ENCODE measurements at regions not wholly inside any gene's neighbourhood (a gene's known extent, or its start where the extent isn't known, plus 50 kb on each side); places are given as distances from the start of the nearest gene placed in this dataset.
"Not testable (repeated sequence)": the region's sequence is repeated elsewhere in the genome, so short reads cannot be mapped to it uniquely, and the experiment has no call there.

DNA sequence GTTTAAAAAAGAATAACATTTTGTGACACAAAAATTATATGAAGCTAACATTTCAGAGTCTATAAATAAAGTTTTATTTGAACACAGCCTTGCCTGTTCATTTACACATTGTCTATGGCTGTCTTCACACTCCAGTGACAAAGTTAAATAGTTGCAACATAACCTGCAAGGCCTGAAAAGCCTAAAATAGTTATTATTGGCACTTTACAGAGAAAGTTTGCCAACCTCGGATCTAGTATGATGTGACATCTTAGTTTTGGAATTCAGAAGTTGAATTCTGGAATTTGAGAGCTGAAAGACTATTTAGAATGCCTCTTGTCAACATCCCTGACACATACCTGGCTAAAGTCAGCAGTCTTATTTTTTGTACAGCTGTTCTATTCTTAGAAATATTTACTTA lies 68.3 kb downstream of the DYRK2 start:
- DNase-seq = no peak

DNA sequence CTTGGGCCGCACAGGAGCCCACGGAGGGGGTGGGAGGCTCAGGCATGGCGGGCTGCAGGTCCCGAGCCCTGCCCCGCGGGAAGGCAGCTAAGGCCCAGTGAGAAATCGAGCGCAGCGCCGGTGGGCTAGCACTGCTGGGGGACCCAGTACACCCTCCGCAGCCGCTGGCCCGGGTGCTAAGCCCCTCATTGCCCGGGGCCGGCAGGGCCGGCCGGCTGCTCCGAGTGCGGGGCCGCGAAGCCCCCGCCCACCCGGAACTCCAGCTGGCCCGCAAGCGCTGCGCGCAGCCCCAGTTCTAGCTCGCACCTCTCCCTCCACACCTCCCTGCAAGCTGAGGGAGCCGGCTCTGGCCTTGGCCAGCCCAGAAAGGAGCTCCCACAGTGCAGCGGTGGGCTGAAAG lies 70.8 kb downstream of the DYRK2 start:
- DNase-seq = not testable (repeated sequence)

DNA sequence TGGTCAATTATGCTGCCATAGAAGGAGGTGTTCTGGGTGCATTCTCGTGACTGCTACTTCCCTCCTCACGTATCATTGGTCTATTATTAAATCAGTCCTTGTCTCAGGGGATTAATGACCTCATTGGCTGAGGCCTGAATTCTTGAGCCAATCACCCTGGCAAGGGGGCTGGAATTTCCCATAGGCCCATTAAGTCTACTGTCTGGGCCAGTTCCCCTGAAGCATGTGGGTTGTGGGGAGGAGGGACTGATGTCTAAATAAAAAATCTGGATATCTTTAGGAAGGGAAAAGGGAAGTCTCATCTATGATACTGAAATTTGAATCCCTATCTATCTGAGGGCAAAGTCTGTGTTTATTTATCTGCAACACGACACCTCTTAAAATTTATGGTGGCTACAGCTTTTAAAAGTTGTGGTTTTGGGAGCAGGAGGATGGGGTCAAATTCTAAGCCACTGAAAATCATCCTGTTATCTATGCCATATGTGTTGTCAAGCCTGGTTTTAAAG lies 71.9 kb downstream of the DYRK2 start:
- no peak for DNase-seq

DNA sequence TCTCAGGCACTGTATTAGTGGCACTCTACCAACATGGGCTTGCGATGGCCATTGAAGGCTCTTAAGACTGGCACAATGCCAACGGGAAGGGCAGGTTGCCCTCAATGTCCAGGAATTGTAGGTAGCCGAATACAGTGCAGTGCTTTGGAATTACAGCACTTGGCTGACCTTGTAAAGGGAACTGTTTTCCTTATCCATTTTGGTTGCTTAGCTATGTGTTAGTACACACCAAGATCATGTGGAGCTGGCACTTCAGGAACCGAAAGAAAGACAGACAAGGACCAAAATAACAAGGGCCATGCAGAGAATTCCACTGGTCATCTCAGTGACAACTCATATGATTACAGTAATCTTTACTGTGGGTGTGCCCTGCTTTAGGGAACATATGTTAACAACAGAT lies 72.7 kb downstream of the DYRK2 start:
- no peak for DNase-seq

DNA sequence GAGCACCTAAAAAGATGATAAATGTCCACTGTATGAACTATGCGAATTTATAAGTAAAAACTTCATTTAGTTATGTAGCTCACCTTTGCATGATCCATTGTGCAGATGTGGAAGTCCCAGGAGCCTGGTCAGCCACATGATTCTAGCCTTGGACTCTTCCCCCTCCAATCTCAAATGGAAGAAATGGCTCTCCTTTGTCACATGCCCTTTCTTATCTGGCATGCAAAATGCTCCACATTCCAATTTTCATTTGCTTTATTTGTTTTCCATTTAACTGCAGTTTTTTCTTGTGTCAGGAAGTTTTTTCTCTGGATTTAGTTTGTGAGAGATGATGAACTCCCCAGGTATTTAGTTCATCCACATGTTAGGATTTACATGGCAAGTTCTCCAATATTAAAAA lies 73.8 kb downstream of the DYRK2 start:
- DNase-seq = no peak

DNA sequence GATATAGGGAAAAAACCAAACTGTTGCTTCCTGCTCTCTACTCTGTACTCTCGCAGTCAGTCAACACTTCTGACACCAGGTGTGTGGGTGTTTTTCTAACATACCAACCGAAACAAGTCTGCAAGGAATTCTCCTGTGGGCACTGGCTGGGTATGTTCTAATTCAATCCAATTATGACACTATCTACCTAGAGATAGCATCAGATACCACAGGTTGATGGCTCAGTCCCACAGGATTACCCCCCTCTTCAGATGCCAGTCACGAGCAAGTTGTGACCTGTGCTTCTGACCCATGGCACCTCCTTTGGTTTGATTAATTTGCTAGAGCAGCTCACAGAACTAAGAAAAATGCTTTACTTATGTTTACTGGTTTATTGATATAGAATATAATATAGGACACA lies 78.3 kb downstream of the DYRK2 start:
- no peak for DNase-seq

DNA sequence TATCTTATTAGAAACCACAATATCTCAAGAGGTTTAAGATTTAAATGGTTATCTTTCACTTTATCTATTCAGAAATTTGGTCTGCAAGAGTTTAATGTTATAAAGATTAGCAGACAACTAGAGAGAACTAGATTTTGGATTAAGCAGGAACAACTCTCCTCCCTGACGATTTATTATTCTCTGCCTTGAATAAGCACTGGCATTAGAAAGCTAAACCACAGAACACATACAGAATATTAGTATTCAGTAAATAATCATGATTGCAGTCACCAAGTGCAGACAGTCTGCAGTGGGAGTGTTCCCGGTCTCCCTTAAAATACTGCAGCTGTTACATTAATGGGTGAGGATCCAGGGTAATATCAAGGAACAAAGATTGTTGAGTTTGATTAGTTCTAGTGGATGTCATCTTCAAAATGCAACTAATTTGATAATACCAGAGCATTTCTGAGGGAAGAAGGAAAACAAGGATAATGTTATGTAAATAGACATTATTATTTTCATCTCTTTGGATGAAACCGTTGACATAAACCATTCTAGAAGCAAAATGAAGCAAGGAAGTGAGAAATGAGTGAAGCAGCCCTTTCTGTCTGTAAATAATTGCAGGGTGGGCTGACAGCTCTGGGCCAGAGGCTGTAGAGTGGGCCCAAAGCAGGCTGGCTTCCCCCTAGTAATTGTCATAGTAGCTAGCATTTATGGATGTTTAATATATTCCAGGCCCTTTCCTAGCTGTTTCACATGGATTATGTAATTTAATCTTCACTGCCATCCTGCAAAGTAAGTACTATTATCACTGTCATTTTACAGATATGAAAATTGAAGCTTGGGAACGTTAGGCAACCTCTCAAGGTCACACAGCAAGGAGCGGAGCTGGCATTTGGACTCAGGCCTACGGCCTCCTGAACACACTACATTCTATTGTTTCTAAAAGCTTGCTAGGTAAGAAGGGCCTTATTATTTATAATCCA lies 79.4 kb downstream of the DYRK2 start:
- no peak for DNase-seq

DNA sequence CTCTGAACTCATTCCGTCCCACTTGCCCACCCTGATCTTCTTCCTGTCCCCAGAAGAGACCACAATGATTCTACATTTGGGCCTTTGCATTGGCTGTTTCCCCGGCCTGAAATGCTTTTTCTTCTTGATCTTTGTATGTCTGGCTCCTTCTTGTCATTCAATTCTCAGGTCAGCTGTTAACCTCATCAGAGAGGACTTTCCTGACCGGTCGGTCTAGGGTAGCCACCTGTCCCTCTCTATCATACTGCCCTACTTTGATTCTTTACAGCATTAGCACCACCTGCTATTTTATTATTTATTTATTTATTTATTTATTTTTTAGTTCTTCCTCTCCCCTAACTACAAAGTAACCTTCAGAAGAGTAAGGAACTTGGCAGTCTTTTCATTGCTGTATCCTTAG lies 84.3 kb downstream of the DYRK2 start:
- DNase-seq = no peak

DNA sequence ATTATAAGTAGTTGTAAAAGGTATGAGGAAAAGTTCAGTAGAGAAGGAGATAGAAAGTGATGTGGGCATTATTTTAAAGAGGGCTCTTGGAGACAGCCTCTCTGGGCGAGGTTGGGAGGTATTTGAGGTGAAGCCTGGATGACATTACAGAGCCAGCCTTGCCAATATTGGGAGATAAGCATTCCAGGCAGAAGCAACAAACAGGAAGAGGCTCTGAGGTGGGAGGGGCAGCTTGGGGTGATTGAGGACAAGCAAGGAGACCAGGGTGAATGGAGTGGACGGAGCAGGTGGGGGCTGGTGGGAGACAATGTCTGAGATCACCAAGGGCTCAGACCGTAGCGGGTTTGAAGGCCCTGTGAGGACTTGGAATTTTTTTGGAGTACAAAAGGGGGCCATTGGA lies 87.3 kb downstream of the DYRK2 start:
- DNase-seq = no peak

DNA sequence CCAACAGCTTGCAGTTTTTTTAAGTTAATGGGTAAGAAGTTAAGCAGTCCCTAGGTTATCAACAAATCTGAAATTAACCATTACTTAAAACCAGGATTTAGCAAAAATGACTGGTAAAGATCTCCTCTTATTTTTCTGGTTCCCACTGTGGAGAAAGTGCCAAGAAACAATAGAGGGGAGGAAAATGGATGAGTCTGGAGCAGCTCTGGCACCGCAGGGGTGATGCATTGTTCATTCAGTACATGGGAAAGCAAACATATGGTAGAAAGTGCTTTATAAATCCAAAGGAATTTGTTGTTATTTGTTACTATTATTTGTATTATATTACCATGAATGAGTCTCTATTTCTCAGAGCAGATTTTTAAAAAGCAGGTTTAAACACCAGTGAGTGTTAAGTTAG lies 92.2 kb downstream of the DYRK2 start:
- DNase-seq = no peak

DNA sequence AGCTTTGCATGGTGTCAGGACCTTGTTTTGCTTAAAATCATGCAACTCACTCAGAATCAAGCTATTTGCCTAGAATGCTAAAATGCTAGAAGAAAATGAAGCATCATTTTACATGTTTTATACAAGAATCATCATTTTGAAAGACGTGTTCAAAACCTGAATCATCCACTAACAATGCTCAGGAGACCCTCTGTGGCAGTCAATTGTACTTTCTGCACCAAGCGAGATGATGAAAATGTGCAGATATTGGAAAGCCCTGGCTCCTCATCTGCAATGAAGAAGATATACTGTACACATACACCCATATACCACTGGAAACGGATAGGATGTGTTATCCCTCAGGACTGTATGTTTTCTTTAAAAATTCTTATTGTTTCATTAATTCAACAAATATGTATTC lies 92.7 kb downstream of the DYRK2 start:
- DNase-seq = no peak

DNA sequence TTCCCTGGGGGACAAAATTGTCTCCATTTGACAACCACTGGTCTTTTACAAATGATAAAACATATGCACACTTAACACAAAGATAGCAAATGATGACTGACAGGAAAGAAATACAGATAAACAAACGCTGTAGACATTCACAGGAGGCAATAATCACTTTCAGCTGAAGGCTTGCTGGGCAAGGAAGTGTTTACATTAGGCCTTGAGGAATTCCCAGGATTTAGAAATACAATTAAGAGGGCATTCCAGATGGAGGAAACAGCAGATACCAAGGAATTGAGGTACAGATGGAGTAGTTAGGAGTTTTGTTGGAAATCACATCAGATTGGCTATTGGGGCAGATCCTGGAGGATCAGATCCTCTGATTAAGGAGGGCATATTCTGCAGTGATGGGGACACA lies 93.9 kb downstream of the DYRK2 start:
- DNase-seq = no peak

DNA sequence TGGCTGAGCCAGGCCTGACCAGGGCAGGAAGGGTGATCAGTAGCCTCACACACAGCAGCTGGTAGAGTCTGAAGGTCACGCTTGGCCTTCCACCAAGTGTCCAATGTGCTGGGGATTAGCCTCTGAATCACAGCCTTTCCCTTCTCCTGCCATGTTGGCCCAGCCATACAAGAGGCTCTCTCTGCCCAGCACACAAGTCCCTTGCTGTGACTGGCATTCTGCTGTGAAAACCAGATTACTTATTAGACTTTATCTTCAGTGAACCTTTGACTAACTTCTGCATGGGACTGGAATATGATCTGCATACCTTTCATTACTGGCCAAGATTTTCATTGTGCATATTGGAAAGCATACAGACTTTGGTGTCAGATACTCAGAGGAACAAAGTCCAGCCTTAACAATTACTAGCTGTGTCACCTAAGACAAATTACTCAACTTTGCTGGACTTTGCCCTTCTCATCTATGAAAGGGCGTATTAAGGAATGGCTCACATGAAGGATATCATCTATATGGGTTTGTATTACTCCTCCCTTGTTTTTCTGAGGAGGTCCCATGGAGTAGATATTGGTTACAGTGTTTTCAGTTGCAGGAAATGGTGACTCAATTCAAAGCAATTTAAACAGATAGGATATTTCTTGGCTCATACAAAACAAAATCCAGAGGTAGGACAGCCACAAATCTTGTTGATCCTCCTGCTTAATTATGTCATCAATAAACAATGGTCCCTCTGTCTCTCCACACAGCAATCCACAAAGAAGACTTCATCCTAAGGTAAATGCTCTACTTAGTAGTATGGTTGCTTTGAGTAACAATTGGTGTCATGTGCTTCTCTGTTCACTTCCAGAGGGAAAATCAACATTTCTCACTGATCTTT lies 99.6 kb downstream of the DYRK2 start:
- DNase-seq = no peak

DNA sequence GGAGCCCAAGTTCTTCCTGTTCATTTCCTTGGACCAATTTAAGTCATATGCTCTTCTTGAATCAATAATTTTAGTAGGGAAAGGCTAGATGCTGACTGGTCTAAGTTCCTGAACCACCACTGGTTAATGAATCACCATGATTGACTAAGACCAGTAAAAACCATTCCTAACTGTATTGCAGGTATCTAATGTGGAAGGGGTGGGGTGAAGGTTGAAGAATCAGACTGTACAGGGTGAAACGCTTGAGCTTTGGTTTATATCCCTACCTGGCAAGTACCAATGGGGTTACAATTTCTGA lies 100.1 kb downstream of the DYRK2 start:
- DNase-seq = no peak

DNA sequence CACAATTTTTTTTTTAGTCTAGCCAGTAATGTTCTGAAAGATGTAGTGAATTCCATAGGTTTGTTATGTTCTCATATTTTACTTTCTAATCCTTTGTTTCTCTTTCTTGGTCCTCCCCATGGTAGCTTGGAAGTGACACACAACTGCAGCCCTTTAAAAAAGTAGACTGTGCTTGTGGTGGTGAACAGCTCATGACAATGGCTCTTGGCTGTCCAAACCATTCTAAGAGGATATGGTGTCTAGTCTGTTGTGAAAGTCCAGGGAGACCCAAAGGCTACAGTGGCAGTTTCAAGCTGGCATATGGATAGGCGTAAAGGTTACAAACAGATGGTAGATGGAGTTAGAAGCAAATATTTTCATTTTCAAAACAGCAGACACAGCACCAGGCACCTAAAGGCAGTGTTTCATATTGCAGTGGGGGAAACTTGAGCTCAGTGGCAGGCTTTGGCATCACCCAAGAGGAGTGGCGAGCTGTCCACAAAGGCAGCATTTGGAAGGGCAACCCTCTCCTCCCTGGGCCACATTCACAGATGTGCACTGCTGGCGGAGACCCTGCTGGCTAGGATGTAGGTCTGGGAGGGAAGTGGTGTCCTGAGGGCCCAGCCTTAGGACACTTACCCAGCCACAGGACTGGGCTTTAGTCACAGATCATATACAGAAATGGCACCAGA lies 102.1 kb downstream of the DYRK2 start:
- DNase-seq = no peak

DNA sequence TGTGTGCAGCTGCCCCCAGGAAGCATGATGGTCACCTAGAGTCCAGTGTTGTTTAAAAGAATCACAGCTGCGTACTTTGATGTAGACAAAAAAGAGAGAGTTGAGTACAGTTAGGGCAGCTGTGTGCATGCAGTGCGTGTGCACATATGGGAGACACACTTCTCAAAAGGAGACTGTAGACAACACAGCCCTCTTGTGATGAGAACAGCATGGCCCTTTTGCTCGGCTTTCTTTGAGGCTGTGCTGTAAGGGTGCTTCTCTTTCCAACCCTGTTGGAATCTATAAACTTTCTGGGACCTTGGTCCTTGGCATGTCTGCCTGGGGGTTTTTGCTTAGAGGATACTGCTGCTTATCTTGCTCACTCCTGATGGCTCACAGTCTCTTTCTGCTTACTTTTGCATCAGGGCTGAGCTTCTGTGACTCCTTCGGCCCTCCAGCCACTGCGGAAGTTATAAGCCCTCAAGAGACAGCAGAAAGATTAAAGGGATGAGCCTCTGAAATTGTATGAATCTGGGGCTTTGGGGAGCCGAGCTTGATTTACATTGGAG lies 102.9 kb downstream of the DYRK2 start:
- DNase-seq = no peak

DNA sequence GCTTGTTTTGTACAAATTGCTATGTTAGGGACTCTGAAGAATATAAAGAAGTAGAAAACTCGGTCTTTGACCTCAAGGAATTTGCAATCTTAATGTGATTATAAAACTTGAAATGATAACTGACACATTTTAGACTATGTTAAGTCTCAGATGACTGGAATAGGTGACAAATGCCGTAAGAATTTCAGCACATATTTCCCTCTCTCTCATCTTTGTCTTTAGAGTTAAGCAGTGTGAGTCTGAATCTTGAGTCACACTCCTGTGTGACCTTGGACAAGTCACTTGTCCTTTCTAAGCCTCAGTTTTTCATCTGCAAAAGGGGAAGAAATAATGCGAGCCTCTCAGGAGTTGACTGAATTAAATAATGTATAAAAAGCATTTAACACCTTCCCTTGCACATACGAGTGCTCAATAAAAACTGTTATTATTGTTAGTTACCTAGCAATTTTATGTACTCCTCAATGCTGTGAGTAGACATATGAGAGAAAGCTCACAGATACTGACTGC lies 103.7 kb downstream of the DYRK2 start:
- no peak for DNase-seq

DNA sequence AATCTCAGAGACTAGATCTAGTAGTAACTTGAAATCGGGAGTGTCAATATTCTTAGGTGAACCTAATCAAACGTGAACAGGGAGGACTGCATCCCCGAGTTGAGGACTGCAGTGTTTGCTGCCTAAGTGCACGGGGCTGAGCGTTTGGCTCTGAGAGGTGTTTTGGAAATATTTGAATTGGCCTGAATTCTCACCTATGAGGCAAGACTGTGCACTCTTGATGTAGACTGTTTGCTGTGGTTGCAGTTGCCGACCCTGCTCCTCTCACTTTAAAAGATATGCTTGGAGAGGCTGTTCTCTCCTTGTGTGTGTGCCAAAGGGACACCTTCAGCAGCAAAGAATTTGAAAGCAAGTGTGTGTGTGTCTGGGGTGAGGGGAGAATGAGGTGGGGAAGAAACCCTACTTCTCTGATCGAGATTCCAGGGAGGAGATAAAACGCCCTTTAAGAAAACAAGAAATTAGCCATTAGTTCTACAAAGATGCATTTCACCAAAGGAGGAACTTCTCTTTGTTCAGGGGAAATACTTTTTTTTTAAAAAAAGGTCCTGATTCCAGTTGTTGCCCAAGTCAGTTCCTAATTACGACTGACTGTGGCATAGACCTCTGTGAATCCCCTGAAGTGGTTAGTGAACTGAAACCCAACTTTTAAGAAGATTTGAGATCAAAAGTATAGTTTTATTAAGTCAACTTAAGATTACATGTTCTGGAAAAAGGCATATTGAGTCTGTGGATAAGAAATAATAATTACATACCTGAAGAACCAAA lies 106.6 kb downstream of the DYRK2 start:
- DNase-seq = no peak

DNA sequence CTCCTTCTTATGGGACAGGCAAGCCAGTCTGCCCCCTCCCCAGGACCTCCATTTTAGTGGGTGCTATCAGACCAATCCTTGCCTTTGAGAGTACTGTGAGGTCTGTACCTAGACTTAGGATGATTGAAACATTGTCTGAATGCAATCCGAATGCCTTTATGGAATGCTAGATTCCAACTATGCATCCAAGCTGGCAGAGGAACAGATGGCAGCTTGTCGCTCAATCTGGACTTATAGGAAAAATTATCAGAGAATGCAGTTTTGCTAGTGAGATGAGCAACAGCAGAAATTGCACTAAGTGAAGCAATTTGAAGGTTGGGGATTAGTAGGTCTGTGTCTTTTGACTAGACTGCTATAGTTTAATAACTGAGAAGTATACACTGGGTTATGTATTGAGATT lies 109.1 kb downstream of the DYRK2 start:
- no peak for DNase-seq

DNA sequence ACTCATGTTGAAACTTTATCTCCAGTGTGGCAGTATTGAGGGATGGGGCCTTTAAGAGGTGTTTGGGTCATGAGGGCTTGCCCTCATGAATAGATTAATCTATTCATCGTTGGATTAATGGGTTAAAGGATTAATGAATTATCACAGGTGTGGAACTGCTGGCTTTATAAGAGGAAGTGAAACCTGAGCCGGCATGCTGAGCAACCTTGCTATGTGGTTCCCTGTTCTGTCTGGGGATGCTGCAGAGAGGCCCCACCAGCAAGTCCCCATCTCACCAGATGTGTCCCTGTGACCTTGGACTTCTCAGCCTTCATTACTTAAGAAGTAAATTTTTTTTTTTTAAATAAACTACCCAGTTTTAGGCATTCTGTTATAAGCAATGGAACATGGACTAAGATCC lies 109.6 kb downstream of the DYRK2 start:
- no peak for DNase-seq

DNA sequence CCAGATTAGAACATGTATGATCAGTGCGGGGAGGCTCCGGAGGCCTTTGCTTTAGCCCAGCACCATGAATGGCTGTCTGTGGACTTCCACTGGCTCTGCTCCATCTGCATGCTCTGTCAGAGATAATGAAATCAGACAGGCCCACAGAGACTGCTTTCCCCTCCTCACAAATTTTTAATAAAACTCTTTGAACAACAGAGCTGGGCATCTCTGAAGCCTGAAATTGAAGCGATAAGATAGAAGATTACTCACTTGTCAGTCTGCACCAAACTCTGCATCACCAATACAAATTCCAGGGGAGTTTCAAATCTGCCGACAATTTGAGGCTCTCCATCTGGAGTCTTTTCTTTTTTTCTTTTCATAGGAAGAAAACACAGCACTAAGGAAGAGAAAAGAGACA lies 110.0 kb downstream of the DYRK2 start:
- DNase-seq = no peak

DNA sequence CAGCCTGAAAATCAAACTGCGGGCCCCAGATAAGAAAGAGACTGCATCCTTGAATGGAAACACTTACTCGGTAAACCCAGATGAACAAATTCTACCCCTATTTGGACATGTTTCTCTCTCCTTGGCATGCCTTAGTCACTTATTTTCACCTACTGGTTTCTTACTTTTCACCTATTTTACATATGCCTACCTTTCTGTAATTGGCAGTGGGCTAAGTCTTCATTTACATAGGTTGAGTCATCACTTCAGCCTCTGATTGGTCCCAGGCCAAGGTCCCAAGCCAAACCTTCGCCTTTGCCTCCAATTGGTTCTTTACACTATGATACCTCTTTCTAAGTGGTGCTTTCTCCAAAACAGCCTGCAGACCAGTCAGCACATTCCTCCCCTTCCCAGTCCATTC lies 111.3 kb downstream of the DYRK2 start:
- no peak for DNase-seq

Measured in activated CD4-positive, alpha-beta T cell treated with anti-CD3 and anti-CD28 coated beads, Interleukin-2, Interleukin-6, amounts not matched to agents 100 ng/mL and 50 ng/mL, durations not matched to agents 16 hours and 8 hours (primary cell).